ENCODE measurements at regions not wholly inside any gene's neighbourhood (a gene's known extent, or its start where the extent isn't known, plus 50 kb on each side); places are given as distances from the start of the nearest gene placed in this dataset.

- Histone ChIP-seq H3K36me3 (no peaks in the 10 kb centered on the region), H3K4me1 (no peaks in the 10 kb centered on the region), H3K9me3 (peaks cover 3% of the 10 kb centered on the region), H3K4me3 (no peak overlapping the region), H3K27ac (no peak overlapping the region), H3K27me3 (no peaks in the 10 kb centered on the region)
- no peak for DNase-seq (ENCODE audit: low spot score in 2 of 2)
- WGBS = 92% methylated on average over 2 of the region's 2 CpGs
- TF ChIP-seq EP300 (IDR thresholded peaks at IDR 0.05) = no peak
- TF ChIP-seq POLR2A (IDR thresholded peaks at IDR 0.05) = no peak
- no peak for TF ChIP-seq POLR2AphosphoS5 (IDR thresholded peaks at IDR 0.05)
- TF ChIP-seq CTCF (IDR thresholded peaks at IDR 0.05) = no peak
Measured at GRCh38 chr5:174362514-174362913, 317.0 kb downstream of the NSG2 start.

- no peak overlapping the region for H3K4me3 ChIP-seq
- peaks cover 3% of the 10 kb centered on the region for H3K9me3 ChIP-seq
- H3K27me3 ChIP-seq = no peaks in the 10 kb centered on the region
- H3K27ac ChIP-seq = no peak overlapping the region
- no peak for TF ChIP-seq CTCF (IDR thresholded peaks at IDR 0.05)
- TF ChIP-seq POLR2AphosphoS5 (IDR thresholded peaks at IDR 0.05) = no peak
- no peak for TF ChIP-seq EP300 (IDR thresholded peaks at IDR 0.05)
- TF ChIP-seq POLR2A (IDR thresholded peaks at IDR 0.05) = no peak
- H3K4me1 ChIP-seq = no peaks in the 10 kb centered on the region
- no peaks in the 10 kb centered on the region for H3K36me3 ChIP-seq
- DNase-seq (ENCODE audit: low spot score in 2 of 2) = no peak
Measured at GRCh38 chr5:174363934-174364333, 318.4 kb downstream of the NSG2 start.

- TF ChIP-seq POLR2A (IDR thresholded peaks at IDR 0.05) (no peak), POLR2AphosphoS5 (IDR thresholded peaks at IDR 0.05) (no peak), CTCF (IDR thresholded peaks at IDR 0.05) (no peak), EP300 (IDR thresholded peaks at IDR 0.05) (no peak)
- no peak for DNase-seq (ENCODE audit: low spot score in 2 of 2)
- H3K4me1 ChIP-seq = no peaks in the 10 kb centered on the region
- no peak overlapping the region for H3K27ac ChIP-seq
- no peaks in the 10 kb centered on the region for H3K36me3 ChIP-seq
- H3K9me3 ChIP-seq = peaks cover 3% of the 10 kb centered on the region
- 71% methylated on average over 2 of the region's 2 CpGs for WGBS
- no peak overlapping the region for H3K4me3 ChIP-seq
- H3K27me3 ChIP-seq = no peaks in the 10 kb centered on the region
Measured at GRCh38 chr5:174364676-174365075, 319.2 kb downstream of the NSG2 start.

GRCh38 chr5:174371600-174372094, 326.1 kb downstream of the NSG2 start:
- Histone ChIP-seq H3K27ac (no peak overlapping the region), H3K4me3 (no peak overlapping the region), H3K9me3 (no peaks in the 10 kb centered on the region), H3K27me3 (no peaks in the 10 kb centered on the region), H3K36me3 (no peaks in the 10 kb centered on the region), H3K4me1 (no peaks in the 10 kb centered on the region)
- 44% methylated on average over 7 of the region's 10 CpGs for WGBS
- TF ChIP-seq POLR2A (IDR thresholded peaks at IDR 0.05) (no peak), EP300 (IDR thresholded peaks at IDR 0.05) (no peak), POLR2AphosphoS5 (IDR thresholded peaks at IDR 0.05) (no peak), CTCF (IDR thresholded peaks at IDR 0.05) (no peak)
- DNase-seq (ENCODE audit: low spot score in 2 of 2) = no peak

GRCh38 chr5:174374206-174374605, 328.7 kb downstream of the NSG2 start:
- Histone ChIP-seq H3K27ac (no peak overlapping the region), H3K4me3 (no peak overlapping the region), H3K36me3 (no peaks in the 10 kb centered on the region), H3K9me3 (no peaks in the 10 kb centered on the region), H3K4me1 (no peaks in the 10 kb centered on the region), H3K27me3 (peaks cover 6% of the 10 kb centered on the region)
- TF ChIP-seq EP300 (IDR thresholded peaks at IDR 0.05) (no peak), POLR2AphosphoS5 (IDR thresholded peaks at IDR 0.05) (no peak), CTCF (IDR thresholded peaks at IDR 0.05) (no peak), POLR2A (IDR thresholded peaks at IDR 0.05) (no peak)
- WGBS = 64% methylated on average over 8 of the region's 8 CpGs
- DNase-seq (ENCODE audit: low spot score in 2 of 2) = no peak

Data from suprapubic skin (tissue), 4 donors.